Skin of body (tissue), 1 donor: ENCODE measurements at regions not wholly inside any gene's neighbourhood (a gene's known extent, or its start where the extent isn't known, plus 50 kb on each side); places are given as distances from the start of the nearest gene placed in this dataset.

ENCODE experiments used
- DNase-seq: peaks from one replicate; lab custom pipeline; 2025; lab: John Stamatoyannopoulos, UW

DNA sequence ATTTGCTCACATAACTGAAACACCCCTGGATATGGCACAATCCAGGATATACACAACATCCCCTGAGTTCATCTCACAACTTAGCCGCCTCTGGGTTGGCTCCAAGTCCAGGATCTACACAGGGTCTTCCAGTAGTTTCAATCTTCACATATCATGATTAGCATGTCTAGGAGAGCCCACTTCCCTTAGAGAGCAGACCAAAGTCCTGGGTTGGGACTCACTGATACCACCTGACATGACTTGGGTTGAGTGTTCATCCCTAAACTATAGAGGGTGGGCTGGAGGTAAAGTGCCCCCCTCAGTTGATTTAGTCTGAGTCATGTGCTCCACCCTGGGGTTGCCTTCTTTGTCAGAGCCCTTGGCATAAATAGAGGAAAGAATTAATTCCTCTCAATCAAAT is 493.6 kb upstream of the PPP2R3A start:
- no peak for DNase-seq

DNA sequence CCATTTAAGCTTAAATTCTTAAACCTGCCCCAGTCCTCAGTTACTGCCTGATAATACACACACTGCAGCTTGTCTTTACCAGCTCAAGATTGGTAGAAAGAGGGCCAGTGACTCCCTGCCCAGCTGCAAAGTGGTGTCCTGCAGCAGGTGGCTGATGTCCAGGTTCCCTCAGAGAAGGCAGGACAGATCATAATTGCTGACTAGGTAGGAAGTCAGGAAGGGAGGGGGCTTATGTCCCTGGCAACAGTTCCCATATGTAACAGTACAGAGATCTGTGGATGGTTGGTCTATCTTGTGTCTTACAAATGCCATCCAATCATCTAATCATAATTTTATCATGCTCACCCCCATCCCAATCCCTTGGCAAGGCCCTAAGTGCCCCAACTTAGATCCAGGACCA is 492.1 kb upstream of the PPP2R3A start:
- no peak for DNase-seq

DNA sequence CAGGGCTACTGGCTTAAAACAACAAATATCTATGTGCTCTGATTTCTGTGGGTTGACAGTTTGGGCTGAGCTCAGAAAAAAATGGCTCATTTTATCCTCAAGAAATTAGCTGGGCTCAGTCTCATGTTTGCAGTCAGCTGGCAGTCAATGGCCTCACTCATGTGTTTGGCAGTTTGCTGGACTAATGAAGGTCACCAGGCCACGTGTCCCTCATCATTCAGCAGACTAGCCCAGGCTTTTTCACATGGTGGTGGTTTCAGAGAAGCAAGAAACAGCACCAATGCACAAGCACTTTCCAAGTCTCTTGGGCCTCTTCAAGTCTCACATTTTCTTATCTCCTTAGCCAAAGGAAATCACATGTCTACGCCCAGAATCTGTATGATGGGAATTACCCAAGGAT is 478.3 kb upstream of the PPP2R3A start:
- DNase-seq, result no peak

GRCh38 chr3:135490219-135490915 is 475.2 kb upstream of the PPP2R3A start:
- DNase-seq, result no peak

- no peak for DNase-seq
These were observed 473.9 kb upstream of the PPP2R3A start for GRCh38 chr3:135491491-135492205.

- DNase-seq, result no peak
These were observed 469.6 kb upstream of the PPP2R3A start for GRCh38 chr3:135495891-135496290.

GRCh38 chr3:135497979-135498378 is 467.5 kb upstream of the PPP2R3A start:
- DNase-seq, result no peak

DNA sequence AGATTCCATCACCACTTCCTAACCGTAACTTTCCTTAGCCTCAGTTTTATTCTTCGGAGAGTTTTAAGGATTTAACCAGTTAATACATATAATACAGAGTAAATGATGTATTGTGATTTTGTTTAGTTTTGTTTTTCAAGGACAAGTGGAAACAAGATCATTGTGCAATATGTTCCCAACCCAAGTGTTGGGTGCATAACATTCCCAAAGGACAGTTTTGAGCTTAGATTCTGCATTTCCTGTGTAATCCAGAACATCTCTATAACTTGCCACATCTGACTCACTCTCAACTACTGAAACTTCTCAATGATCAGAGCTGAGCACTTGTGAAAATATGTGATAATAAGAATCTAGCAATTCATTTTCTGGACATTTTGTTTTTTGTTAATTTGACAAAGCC is 466.1 kb upstream of the PPP2R3A start:
- no peak for DNase-seq

DNA sequence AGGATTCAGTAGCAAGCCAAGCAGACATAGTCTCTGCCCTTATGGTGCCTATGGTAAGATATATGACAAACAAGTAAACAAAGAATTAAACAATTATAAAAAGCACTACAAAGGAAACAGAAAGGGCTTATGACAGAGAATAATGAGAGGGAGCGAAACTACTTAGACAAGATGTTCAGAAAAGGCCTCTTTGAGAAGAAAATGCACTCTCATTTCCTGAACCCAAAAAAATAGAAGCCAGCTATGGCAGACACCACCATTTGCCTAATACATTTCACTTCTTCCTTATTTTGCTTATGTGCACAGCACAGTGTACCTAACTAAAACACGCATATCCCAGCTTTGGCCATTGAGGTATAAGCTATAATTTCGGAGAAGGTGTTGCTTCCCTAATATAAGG is 465.5 kb upstream of the PPP2R3A start:
- no peak for DNase-seq

DNA sequence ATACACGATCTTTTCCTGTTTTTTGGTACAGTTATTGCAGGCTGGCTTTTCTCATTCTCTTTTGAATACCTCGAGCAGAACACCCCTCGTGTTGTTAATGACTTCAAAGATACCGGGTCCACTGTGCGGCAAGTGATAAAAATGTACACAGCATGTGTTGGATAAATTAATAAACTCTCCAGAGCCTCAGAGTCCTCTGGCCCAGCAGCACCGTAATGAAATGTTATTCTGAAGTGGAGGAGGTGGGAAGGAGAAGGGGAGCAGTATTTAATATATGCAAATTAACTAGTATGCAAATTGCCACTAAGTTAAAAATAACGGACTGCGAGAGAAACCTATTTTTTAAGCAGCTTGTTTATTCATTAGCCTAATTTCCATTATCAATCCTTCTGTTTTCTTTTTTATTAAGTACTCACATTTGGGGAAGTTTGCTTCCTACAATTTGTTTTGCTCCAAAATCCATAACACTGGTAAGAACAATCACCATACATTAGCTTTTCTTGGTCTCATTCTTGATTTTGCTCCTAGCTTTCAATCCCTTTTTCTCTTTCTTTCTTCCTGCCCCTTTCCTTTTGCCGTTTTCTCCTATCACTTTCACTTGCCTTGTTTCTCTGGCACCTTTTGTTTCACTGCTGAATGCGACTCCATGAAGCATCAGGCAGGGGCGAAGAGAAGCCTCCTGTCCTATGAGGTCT is 462.3 kb upstream of the PPP2R3A start:
- no peak for DNase-seq

DNA sequence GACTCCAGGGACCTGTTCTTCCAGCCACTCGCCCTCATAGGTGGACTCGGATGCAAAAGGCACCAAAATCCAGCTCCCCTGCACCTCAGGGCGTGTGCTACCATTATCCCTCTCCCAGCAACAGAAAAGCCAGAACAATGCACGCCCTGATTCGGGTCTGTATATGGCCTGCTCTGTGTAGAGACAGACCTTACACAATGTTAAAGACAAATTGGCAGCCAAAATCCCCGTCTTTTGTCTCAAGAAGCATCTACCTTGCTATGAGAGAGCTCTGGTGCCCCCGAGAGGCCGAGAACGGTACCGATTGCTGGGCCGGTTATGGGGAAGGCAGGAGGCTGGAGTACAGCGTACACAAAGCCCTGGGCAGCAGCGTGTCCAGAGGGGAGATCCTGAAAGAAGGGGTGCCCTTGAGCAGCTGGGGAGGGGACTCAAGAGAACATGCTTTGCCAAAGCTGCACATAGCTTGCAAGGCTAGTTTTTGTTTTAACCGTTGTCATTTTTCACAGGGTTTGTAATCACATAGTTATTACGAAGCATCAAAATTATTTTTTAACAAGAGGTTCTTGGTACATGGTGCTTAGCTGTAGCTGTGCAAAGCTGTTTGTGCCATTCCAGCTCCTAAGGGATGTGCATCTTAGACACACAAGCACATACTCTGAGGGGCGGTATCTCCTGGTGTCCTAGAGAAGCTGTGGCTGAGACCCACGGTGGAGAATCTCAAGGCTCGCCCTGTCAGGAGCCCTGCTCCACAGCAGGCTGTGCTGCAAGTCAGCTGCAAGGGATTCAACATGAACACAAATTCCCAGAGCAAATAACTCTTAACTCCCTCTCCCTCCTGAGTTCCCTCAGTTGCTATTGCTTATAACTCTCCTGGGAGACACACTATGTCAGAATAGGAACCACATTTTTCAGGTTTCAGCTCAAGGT is 461.5 kb upstream of the PPP2R3A start:
- peak; percentile 1 for DNase-seq

GRCh38 chr3:135513106-135514059 is 452.1 kb upstream of the PPP2R3A start:
- DNase-seq, result no peak

- no peak for DNase-seq
These were observed 451.5 kb upstream of the PPP2R3A start for GRCh38 chr3:135514060-135514448.

GRCh38 chr3:135516143-135516542 is 449.4 kb upstream of the PPP2R3A start:
- no peak for DNase-seq

DNA sequence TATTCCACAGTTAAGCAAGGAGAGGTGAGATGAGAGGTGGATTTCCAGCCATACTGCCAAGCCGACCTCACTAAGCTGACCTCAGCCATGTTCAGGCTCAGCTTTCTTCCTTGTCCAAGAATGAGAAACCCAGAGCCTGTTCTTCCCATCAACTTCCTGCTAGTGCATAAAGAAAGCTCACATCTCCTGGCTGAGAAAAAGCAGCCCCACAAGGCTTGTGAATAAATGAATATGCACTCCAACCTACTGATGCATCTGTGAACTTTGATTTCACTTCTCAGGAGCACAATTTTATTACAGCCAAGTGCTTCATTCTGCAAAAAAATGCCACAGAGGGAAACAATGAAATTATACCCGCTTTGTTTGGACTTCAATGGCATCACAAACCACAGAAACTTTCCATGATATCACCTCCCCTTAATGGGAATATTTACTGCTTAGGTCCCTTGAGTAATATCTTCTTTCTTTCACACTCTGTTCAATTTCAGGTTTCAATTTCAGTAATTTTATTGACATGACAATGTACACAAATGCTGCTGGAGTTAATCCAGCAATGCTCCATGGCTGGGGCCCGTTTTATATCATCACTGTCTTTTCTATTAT is 437.0 kb upstream of the PPP2R3A start:
- DNase-seq, result no peak

DNA sequence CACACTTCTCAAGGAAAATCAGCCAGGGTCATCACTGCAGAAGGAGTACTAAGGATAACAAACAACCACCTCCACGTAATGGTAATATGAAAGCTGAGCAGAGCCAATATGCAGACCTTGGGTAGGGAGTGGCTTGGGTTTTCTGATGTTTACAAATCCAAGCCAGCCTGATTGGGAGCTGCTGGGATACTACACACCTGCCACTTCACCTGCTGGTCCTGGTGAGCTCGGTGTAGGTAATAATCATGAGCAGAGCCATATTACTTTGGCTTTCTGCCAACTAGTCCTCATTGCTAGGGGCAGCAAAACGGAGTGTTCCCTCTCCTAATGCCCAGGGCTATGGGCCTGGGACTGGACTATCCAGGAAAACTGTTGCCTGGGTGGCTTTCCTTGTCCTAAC is 433.5 kb upstream of the PPP2R3A start:
- DNase-seq, result no peak

DNA sequence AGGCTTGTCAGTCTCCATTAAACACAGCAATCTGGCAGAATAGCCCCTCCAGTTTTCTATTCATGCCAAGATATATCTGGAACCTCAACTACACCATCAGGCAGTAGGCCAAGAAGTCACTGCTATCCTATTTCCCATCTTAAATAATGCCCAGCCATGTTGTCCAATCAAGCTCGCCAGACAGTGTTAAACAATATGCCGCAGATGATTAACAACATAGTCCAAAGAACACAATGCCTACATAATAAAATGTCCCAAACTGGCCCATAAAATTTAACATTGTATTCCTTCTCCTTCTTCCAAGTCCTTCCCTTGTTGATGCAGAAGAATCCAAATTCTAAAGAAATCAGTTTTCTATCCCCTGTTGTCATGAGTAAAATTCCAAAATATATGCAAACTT is 427.4 kb upstream of the PPP2R3A start:
- no peak for DNase-seq

- DNase-seq, result no peak
These were observed 426.2 kb upstream of the PPP2R3A start for GRCh38 chr3:135539351-135539750.

- DNase-seq, result no peak
These were observed 425.7 kb upstream of the PPP2R3A start for GRCh38 chr3:135539854-135540253.

- no peak for DNase-seq
These were observed 415.5 kb upstream of the PPP2R3A start for GRCh38 chr3:135549928-135550494.
